ENCODE measurements at regions not wholly inside any gene's neighbourhood (a gene's known extent, or its start where the extent isn't known, plus 50 kb on each side); places are given as distances from the start of the nearest gene placed in this dataset.

- TF ChIP-seq, protein P1, sequence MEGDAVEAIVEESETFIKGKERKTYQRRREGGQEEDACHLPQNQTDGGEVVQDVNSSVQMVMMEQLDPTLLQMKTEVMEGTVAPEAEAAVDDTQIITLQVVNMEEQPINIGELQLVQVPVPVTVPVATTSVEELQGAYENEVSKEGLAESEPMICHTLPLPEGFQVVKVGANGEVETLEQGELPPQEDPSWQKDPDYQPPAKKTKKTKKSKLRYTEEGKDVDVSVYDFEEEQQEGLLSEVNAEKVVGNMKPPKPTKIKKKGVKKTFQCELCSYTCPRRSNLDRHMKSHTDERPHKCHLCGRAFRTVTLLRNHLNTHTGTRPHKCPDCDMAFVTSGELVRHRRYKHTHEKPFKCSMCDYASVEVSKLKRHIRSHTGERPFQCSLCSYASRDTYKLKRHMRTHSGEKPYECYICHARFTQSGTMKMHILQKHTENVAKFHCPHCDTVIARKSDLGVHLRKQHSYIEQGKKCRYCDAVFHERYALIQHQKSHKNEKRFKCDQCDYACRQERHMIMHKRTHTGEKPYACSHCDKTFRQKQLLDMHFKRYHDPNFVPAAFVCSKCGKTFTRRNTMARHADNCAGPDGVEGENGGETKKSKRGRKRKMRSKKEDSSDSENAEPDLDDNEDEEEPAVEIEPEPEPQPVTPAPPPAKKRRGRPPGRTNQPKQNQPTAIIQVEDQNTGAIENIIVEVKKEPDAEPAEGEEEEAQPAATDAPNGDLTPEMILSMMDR (conservative IDR thresholded peaks at IDR 0.05 in 1 of 2, IDR thresholded peaks at IDR 0.05 in 1 of 2; ENCODE audit: low read depth in 1 of 2, low read length in 2 of 2): no peak
- TF ChIP-seq EZH2 (IDR thresholded peaks at IDR 0.05; ENCODE audit: low read length, missing control alignments): no peak
Observed at GRCh38 chr9:7324152-7324598, 475.4 kb downstream of the DMAC1 start.

Measured in fibroblast of lung (primary cell).